ENCODE measurements at regions not wholly inside any gene's neighbourhood (a gene's known extent, or its start where the extent isn't known, plus 50 kb on each side); places are given as distances from the start of the nearest gene placed in this dataset.

DNA sequence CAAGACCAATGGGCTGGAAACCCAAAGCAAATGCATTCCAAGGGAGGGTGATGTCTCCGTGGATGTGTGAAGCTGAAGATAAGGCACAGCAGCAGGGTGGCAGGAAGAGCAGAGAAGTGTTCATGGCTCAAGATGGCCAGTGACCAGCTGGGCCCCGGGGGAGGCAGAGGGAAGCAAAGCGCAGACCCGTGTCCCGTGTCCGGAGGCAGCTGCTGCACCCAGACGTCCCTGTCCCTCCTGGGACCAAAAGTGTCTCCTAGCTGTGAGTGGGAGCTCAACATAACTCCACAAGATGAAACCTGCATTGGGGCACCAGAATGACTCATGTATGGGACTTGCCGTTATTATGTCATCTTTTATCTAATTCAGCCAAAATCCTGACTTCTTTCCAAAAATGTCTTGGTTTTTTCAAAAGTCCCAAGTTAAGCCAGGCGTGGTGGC, 118.2 kb downstream of the RIPK4 start:
- TF ChIP-seq CTCF (conservative IDR thresholded peaks at IDR 0.05 in 1 of 2, IDR thresholded peaks at IDR 0.05 in 1 of 2; ENCODE audit: low read depth in 1 of 2, low read length in 2 of 2) (no peak), EZH2 (IDR thresholded peaks at IDR 0.05; ENCODE audit: low read length, missing control alignments) (no peak)

Measured in fibroblast of lung (primary cell).